Stomach smooth muscle (tissue), 2 donors: ENCODE measurements at regions not wholly inside any gene's neighbourhood (a gene's known extent, or its start where the extent isn't known, plus 50 kb on each side); places are given as distances from the start of the nearest gene placed in this dataset.

ENCODE experiments used
- H3K27ac ChIP-seq: one replicate; pipeline ENCODE4 v1.7.0; 2013; ENCODE audit warnings: mild to moderate bottlenecking, low read length, inconsistent platforms
- H3K27me3 ChIP-seq, 2 donors: one replicate each; pipeline ENCODE4 v1.7.0; 2013; ENCODE audit warnings: low read length in 2 of 2; ENCODE audit not compliant: insufficient read depth in 2 of 2, control insufficient read depth in 1 of 2
- H3K36me3 ChIP-seq, 2 donors: one replicate each; pipeline ENCODE4 v1.7.0; 2013; ENCODE audit warnings: low read length in 2 of 2; ENCODE audit not compliant: control insufficient read depth in 2 of 2, insufficient read depth in 2 of 2
- H3K4me1 ChIP-seq: one replicate; pipeline ENCODE4 v1.7.0; 2013; ENCODE audit warnings: low read length; ENCODE audit not compliant: control insufficient read depth, insufficient read depth
- H3K4me3 ChIP-seq, 2 donors: one replicate each; pipeline ENCODE4 v1.7.0; 2013; ENCODE audit warnings: low read length in 2 of 2
- H3K9ac ChIP-seq, 2 donors: one replicate each; pipeline ENCODE4 v1.7.0; 2013; ENCODE audit warnings: low read length in 2 of 2, mild to moderate bottlenecking in 1 of 2
- H3K9me3 ChIP-seq, 2 donors: one replicate each; pipeline ENCODE4 v1.7.0; 2013; ENCODE audit warnings: low read length in 2 of 2; ENCODE audit not compliant: control insufficient read depth in 2 of 2
- donor health status: healthy.
- donor health status: Pancreatic carcinoma.

DNA sequence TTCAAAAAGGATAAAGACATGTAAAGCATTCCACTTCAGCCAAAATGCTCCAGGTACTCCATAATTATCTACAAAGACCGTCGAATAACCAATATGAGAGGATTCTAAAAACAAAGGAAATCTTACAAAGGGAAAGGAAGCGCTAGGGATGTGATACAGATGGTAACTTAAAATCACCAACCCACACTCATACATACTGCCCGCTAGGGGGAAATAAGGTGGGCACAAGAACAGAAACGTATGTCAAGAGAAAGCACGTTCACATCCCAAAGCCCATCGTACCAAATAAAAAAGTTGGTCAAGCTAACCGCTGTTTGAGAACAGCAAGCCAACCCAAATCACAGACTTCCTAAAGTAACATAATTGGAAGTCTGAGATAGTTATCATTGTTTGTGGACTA lies 429.4 kb downstream of the SHQ1 start:
- no peaks in the 10 kb centered on the region for H3K9me3 ChIP-seq
- H3K36me3 ChIP-seq, result no peaks in the 10 kb centered on the region
- H3K4me1 ChIP-seq, result no peaks in the 10 kb centered on the region
- H3K9ac ChIP-seq, result no peak overlapping the region
- no peak overlapping the region for H3K4me3 ChIP-seq
- H3K27ac ChIP-seq, result no peak overlapping the region
- no peaks in the 10 kb centered on the region for H3K27me3 ChIP-seq

DNA sequence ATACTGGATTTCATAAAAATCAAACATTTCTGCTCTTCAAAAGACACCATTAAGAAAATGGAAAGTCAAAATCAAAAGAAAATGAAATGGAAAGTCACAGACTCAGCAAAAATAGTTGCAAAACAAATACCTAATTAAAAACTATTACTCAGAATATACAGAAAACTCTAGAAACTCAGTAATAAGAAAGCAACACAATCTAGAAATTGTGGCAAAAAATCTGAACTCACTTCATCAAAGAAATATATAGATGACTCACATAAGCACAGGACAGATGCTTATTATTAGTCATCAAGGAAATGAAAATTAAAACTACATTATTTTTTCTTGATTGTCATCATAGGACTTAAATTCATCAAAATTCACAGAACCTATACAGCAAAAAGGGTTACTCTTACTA lies 430.0 kb downstream of the SHQ1 start:
- Histone ChIP-seq H3K4me3 (no peak overlapping the region), H3K27me3 (no peaks in the 10 kb centered on the region), H3K36me3 (no peaks in the 10 kb centered on the region), H3K9me3 (no peaks in the 10 kb centered on the region), H3K4me1 (no peaks in the 10 kb centered on the region), H3K9ac (no peak overlapping the region), H3K27ac (no peak overlapping the region)

DNA sequence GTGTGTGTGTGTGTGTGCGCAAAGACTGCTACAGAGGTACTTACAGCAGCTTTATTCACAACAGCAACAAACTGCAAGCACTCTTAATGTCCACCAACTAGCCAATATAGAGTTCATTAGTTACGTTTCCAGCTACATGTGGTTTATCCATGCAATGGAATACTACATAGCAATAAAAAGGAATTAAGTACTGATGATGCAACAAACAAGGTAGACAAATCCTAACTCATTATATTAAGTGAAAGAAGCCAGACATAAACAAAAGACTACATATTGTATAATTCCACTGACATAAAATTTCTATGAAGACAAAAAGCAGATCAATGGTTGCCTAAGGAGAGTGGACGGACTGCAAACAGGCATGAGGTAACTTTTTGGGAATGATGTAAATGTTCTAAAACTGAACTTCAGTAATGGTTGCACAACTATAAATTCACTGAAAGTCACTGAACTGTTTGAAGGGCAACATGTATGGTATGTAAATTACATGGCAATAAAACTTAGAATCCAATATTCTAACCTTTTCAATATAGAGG lies 433.7 kb downstream of the SHQ1 start:
- H3K27me3 ChIP-seq, result no peaks in the 10 kb centered on the region
- no peak overlapping the region for H3K9ac ChIP-seq
- H3K9me3 ChIP-seq, result no peaks in the 10 kb centered on the region
- H3K36me3 ChIP-seq, result no peaks in the 10 kb centered on the region
- no peak overlapping the region for H3K27ac ChIP-seq
- no peak overlapping the region for H3K4me3 ChIP-seq
- no peaks in the 10 kb centered on the region for H3K4me1 ChIP-seq

DNA sequence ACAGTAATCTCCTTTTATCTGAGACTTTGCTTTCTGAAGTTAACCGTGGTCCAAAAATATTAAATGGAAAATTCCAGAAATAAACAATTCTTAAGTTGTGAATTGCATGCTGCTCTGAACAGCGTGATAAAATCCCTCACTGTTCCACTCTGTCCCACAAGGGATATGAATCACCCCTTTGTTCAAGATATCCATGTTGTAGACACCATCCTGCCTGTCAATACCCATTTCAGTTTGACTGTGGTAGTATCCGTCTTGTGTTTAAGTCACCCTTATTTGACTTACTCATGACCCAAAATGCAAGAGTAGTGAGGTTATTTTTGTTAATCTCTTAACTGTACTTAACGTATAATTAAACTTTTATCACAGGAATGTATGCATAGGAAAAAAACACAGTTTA lies 435.0 kb downstream of the SHQ1 start:
- no peaks in the 10 kb centered on the region for H3K36me3 ChIP-seq
- no peak overlapping the region for H3K27ac ChIP-seq
- H3K27me3 ChIP-seq, result no peaks in the 10 kb centered on the region
- no peak overlapping the region for H3K4me3 ChIP-seq
- no peaks in the 10 kb centered on the region for H3K4me1 ChIP-seq
- no peak overlapping the region for H3K9ac ChIP-seq
- H3K9me3 ChIP-seq, result no peaks in the 10 kb centered on the region

DNA sequence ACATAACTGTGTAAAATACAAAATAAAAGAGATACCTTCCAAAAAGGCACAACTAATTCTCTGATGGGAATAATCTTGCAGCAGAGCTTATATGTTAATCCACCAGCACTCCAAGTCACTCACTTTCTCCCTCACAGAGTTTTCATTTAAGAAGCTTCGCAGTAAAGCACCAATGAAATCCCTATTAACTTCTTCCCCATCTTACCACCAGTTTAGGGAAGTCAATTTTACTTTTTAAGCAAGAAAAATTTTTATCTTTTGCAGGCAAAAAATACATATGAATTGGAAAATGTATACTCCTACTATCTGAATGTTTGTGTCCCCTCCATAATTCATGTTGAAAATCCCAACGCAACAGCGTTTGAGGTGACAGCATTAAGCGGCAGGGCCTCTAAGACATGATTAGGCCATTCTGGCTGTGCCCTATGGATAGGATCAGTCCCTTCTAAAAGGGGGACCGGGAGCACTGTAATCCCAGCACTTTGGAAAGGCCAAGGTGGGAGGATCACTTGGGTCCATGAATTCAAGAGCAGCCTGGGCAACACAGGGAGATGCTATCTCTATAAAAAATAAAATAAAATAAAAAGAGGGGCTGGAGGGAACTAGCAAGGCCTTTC lies 435.8 kb downstream of the SHQ1 start:
- no peak overlapping the region for H3K27ac ChIP-seq
- H3K9ac ChIP-seq, result no peak overlapping the region
- no peaks in the 10 kb centered on the region for H3K36me3 ChIP-seq
- no peaks in the 10 kb centered on the region for H3K4me1 ChIP-seq
- H3K9me3 ChIP-seq, result no peaks in the 10 kb centered on the region
- no peaks in the 10 kb centered on the region for H3K27me3 ChIP-seq
- no peak overlapping the region for H3K4me3 ChIP-seq

DNA sequence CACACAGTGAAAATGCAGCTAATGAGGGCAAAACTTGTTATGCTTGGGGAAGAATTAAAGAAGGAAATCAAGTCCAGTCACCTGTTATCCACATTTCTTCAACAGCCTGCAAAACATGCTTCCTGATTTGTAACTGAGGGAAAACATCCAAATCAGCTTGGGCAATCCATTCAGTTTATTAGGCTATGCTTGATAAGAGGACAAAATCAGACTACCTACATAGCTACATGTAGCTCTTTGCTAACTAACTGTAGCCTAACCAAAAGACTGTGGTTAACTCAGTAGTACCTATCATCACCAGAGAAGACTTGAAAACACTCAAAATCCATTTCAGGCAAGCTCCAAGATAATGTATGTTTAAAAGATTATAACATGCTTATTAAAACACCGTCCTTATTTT lies 436.4 kb downstream of the SHQ1 start:
- no peaks in the 10 kb centered on the region for H3K4me1 ChIP-seq

DNA sequence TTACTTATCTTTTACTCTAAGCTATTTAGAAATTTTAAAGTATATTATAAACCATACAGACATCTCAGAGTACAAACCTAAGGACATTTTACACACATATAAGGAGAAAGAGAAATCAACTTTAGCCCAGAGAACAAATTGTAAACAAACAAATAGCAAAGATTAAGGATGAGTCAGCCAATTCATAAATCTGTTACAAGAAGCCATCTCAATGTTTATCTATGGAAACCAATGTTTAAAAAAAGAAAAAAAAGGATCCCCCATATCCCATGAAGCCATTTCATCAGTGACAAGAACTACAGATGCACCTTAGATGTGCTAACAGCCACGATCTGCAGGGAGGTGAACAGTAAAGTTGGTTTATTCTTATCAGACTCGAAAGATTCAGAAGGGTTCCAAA lies 437.1 kb downstream of the SHQ1 start:
- Histone ChIP-seq H3K27ac (no peak overlapping the region), H3K27me3 (no peaks in the 10 kb centered on the region), H3K4me1 (no peaks in the 10 kb centered on the region), H3K9me3 (no peaks in the 10 kb centered on the region), H3K9ac (no peak overlapping the region), H3K36me3 (no peaks in the 10 kb centered on the region), H3K4me3 (no peak overlapping the region)

More for the DNA sequence above, 436.4 kb downstream of the SHQ1 start:
- Histone ChIP-seq H3K27me3 (no peaks in the 10 kb centered on the region), H3K9me3 (no peaks in the 10 kb centered on the region), H3K4me3 (no peak overlapping the region), H3K36me3 (no peaks in the 10 kb centered on the region), H3K9ac (no peak overlapping the region), H3K27ac (no peak overlapping the region)

DNA sequence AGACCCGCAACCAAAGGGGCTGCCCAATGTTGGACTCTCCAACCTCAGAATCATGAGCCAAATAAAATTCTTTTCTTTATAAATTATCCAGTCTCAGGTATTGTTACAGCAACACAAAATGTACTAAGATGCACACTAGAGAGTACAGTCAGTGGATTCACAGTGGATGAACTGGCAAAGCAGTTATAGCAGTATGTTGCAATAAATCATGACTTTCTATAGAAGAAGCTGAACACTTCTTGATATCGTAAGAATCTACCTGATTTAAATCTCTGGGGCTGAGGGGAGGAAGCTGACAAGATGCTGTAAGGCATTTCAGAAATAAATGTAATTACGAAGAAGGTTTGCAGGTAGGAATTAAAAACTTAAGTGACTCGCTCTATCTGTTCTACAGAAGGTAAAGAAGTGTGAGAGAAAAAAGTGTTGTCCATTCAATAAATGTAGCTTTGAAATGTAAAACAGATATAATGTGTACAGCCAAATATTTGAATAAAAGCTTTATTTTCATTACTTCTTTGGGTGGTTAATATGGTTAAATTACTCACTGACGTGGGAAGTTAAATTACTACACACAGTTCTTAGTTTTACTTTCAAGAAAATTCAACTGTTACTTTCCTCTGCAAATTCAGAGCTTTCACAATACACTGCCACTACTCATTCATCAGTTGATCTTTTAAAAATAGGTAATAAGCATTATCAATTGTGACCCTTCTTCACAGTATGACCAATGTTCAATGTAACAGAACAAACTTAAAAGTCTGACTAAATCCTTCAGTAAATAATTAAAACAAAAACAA lies 439.1 kb downstream of the SHQ1 start:
- Histone ChIP-seq H3K9me3 (no peaks in the 10 kb centered on the region), H3K27ac (no peak overlapping the region), H3K27me3 (no peaks in the 10 kb centered on the region), H3K4me1 (peaks cover 2% of the 10 kb centered on the region), H3K4me3 (no peak overlapping the region), H3K36me3 (no peaks in the 10 kb centered on the region), H3K9ac (no peak overlapping the region)

DNA sequence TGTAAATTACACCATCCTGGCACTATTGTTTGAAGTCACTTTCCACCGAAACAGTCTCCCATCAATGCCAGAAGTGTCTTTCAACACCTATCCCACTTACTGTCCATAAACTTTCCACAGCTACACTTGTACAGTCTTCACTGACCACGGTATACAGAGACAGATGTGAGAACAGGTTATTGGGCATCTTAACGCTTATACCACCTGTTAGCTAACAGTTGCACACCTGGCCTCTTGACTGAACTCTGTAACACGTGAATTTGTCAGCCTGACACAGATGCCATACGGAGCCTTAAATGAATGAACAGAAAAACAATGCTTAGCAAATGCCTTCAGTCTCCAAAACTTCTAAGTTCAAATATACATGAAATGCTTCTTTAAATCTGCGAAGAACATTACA lies 440.5 kb downstream of the SHQ1 start:
- H3K4me3 ChIP-seq, result no peak overlapping the region
- no peaks in the 10 kb centered on the region for H3K27me3 ChIP-seq
- H3K9me3 ChIP-seq, result no peaks in the 10 kb centered on the region
- no peak overlapping the region for H3K27ac ChIP-seq
- H3K4me1 ChIP-seq, result peaks cover 2% of the 10 kb centered on the region
- no peaks in the 10 kb centered on the region for H3K36me3 ChIP-seq
- H3K9ac ChIP-seq, result no peak overlapping the region

DNA sequence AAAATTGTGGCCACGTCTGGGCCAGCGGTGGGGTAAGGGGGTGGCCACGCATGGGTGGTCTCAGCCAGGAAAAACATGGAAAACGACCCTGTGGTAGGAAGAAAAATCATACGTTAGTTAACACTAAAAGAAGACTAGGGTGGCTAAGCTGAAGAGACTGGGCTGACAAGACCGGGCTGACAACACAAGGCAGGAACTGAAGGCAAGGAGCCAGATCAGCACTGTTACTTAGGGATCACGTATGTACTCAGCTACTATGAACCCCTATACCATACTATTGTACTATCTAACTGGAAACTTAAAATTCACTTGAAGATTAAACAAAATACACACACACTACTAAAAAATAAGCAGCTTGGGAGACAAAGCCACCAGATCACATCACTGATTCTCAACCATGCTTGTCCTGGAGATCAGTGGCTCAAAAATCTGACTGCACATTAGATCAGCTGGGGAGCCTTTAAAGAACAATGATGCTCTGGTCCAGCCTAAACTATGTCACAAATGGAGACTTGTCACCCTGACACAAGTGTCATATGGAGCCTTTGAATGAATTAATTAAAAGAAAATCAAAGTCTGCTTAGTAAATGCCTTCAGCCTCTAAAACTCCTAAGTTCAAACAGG lies 442.2 kb downstream of the SHQ1 start:
- Histone ChIP-seq H3K27me3 (no peaks in the 10 kb centered on the region), H3K27ac (no peak overlapping the region), H3K4me3 (no peak overlapping the region), H3K4me1 (peaks cover 2% of the 10 kb centered on the region), H3K36me3 (no peaks in the 10 kb centered on the region), H3K9ac (no peak overlapping the region), H3K9me3 (no peaks in the 10 kb centered on the region)
